OCI-LY7 (cell line): ENCODE measurements at regions not wholly inside any gene's neighbourhood (a gene's known extent, or its start where the extent isn't known, plus 50 kb on each side); places are given as distances from the start of the nearest gene placed in this dataset.

Experiments used
- BruUV-seq: library from RNA; stranded (reverse); fragments of 400-500 nt; replicated peaks from 2 replicates; lab custom pipeline; 2021; lab: Mats Ljungman, UMichigan
- CTCF ChIA-PET: fragments of 300-600 bp; sonication (Branson Sonifier 250); formaldehyde crosslinking; loops from one replicate; lab custom pipeline; 2022; ENCODE audit warnings: antibody characterized with exemption; ENCODE audit not compliant: unreplicated experiment; lab: Charles Lee
- POLR2A ChIA-PET: fragments of 300-600 bp; sonication (Branson Sonifier 250); formaldehyde crosslinking; loops from one replicate; lab custom pipeline; 2022; ENCODE audit warnings: antibody characterized with exemption; lab: Charles Lee
- DNase-seq: peaks from one replicate; pipeline ENCODE4 v3.0.0-alpha.2; 2015; ENCODE audit warnings: low spot score
- H2AFZ ChIP-seq: fragments of 200-600 bp; sonication (generic), shearing (Covaris generic); 2 replicates; pipeline ENCODE4 v1.6.1; 2014; ENCODE audit warnings: mild to moderate bottlenecking, antibody characterized with exemption, low read length, moderate library complexity
- H3K27ac ChIP-seq: fragments of 200-600 bp; sonication (generic); 2 replicates; pipeline ENCODE4 v1.5.1; 2014; ENCODE audit warnings: mixed run types, low read depth, mild to moderate bottlenecking, moderate library complexity, low read length, inconsistent platforms; ENCODE audit not compliant: poor library complexity, severe bottlenecking
- H3K36me3 ChIP-seq: fragments of 200-600 bp; sonication (generic); 2 replicates; pipeline ENCODE4 v1.6.1; 2014; ENCODE audit warnings: mild to moderate bottlenecking, antibody characterized with exemption, low read length, moderate library complexity, mixed read lengths; ENCODE audit not compliant: insufficient read depth
- H3K4me1 ChIP-seq: fragments of 200-600 bp; sonication (generic); 2 replicates; pipeline ENCODE4 v1.5.1; 2014; ENCODE audit warnings: mild to moderate bottlenecking, low read length; ENCODE audit not compliant: insufficient read depth, poor library complexity, severe bottlenecking
- H3K4me2 ChIP-seq: fragments of 200-600 bp; sonication (generic); 2 replicates; pipeline ENCODE4 v1.6.1; 2014; ENCODE audit warnings: mild to moderate bottlenecking, low read length
- H3K4me3 ChIP-seq: fragments of 200-600 bp; sonication (generic); 2 replicates; pipeline ENCODE4 v1.5.1; 2014; ENCODE audit warnings: mild to moderate bottlenecking, low read depth, low read length; ENCODE audit not compliant: poor library complexity, severe bottlenecking
- H3K79me2 ChIP-seq: fragments of 200-600 bp; sonication (generic); 2 replicates; pipeline ENCODE4 v1.6.1; 2016; ENCODE audit warnings: low read depth, mild to moderate bottlenecking, low read length, moderate library complexity, mixed read lengths; ENCODE audit not compliant: insufficient read depth
- H3K9me2 ChIP-seq: fragments of 200-600 bp; sonication (generic); 2 replicates; pipeline ENCODE4 v1.6.1; 2016; ENCODE audit warnings: mild to moderate bottlenecking, low read length, mixed read lengths; ENCODE audit not compliant: insufficient read depth
- H3K9me3 ChIP-seq: fragments of 200-600 bp; sonication (generic); 2 replicates; pipeline ENCODE4 v1.6.1; 2014; ENCODE audit warnings: mild to moderate bottlenecking, mixed run types, low read length, mixed read lengths
- H4K20me1 ChIP-seq: fragments of 200-600 bp; sonication (generic); 2 replicates; pipeline ENCODE4 v1.6.1; 2014; ENCODE audit warnings: mild to moderate bottlenecking, antibody characterized with exemption, low read length, moderate library complexity, mixed read lengths; ENCODE audit not compliant: insufficient read depth
- CTCF ChIP-seq: fragments of 200-600 bp; sonication (generic); conservative IDR thresholded peaks from 2 replicates; pipeline ENCODE4 v1.5.1; 2014; ENCODE audit warnings: mild to moderate bottlenecking, antibody characterized with exemption, low read length, moderate library complexity, mixed read lengths
- EZH2phosphoT487 ChIP-seq: fragments of 200-600 bp; sonication (generic); IDR thresholded peaks from 2 replicates; pipeline ENCODE4 v1.6.1; 2018; ENCODE audit warnings: low read depth, borderline replicate concordance, mild to moderate bottlenecking, mixed run types, antibody characterized with exemption, low read length, moderate library complexity, mixed read lengths
- intact Hi-C: fragments of 100-400 bp; cut with micrococcal nuclease; formaldehyde crosslinking; loops from one replicate; pipeline ENCODE4 v1.10.0; 2022; ENCODE audit not compliant: unreplicated experiment

- Histone ChIP-seq H3K4me2 (no peak overlapping the region), H3K27ac (no peak overlapping the region), H3K4me3 (no peak overlapping the region), H3K9me2 (no peaks in the 10 kb centered on the region), H3K4me1 (peaks cover 18% of the 10 kb centered on the region), H2AFZ (no peak overlapping the region), H3K36me3 (no peaks in the 10 kb centered on the region), H4K20me1 (no peaks in the 10 kb centered on the region), H3K9me3 (peaks cover 10% of the 10 kb centered on the region), H3K79me2 (no peaks in the 10 kb centered on the region)
- intact Hi-C loops = loop anchor here (5.0 kb wide), 1 partner anchor 303 kb away; no protein-coding TSS in a partner anchor
- POLR2A ChIA-PET = interaction anchor here (0.5 to 3.0 kb wide), 11 partner anchors 10 to 299 kb away, joined by 3 to 18 read pairs (median 4); no protein-coding TSS in a partner anchor
- DNase-seq = peak; percentile 45
- CTCF ChIA-PET = interaction anchor here (1.4 kb wide), 1 partner anchor 24 kb away, joined by 3 read pairs; no protein-coding TSS in a partner anchor
- BruUV-seq = no TSS peak
- TF ChIP-seq CTCF (peak; percentile 68), EZH2phosphoT487 (no peak)
Observed at GRCh38 chr6:19549109-19549508, 288.1 kb upstream of the ID4 start.

- peaks cover 18% of the 10 kb centered on the region for H3K4me1 ChIP-seq
- no peaks in the 10 kb centered on the region for H3K36me3 ChIP-seq
- intact Hi-C loops = no loop called here
- no peak for DNase-seq
- CTCF ChIA-PET = no interaction called here
- POLR2A ChIA-PET = interaction anchor here (0.6 to 3.0 kb wide), 9 partner anchors 10 to 252 kb away, joined by 3 to 18 read pairs (median 3); no protein-coding TSS in a partner anchor
- BruUV-seq = no TSS peak
- H3K9me3 ChIP-seq = peaks cover 10% of the 10 kb centered on the region
- H3K79me2 ChIP-seq = no peaks in the 10 kb centered on the region
- no peaks in the 10 kb centered on the region for H4K20me1 ChIP-seq
- H3K4me2 ChIP-seq = 0 out of 2 replicates have a peak overlapping the region, but pooled peaks have one; percentile 15
- no peak overlapping the region for H3K27ac ChIP-seq
- H2AFZ ChIP-seq = no peak overlapping the region
- TF ChIP-seq CTCF = no peak
- TF ChIP-seq EZH2phosphoT487 = no peak
- H3K4me3 ChIP-seq = no peak overlapping the region
- no peaks in the 10 kb centered on the region for H3K9me2 ChIP-seq
Observed at GRCh38 chr6:19550380-19550779, 286.8 kb upstream of the ID4 start.

- ChIA-PET POLR2A (interaction anchor here (0.6 to 1.5 kb wide), 4 partner anchors 17 to 286 kb away, joined by 3 to 4 read pairs (median 4); no protein-coding TSS in a partner anchor), CTCF (no interaction called here)
- Histone ChIP-seq H3K27ac (no peak overlapping the region), H3K36me3 (no peaks in the 10 kb centered on the region), H3K4me2 (no peak overlapping the region), H3K4me3 (no peak overlapping the region), H4K20me1 (no peaks in the 10 kb centered on the region), H3K9me3 (peaks cover 10% of the 10 kb centered on the region), H3K79me2 (no peaks in the 10 kb centered on the region), H3K4me1 (peaks cover 18% of the 10 kb centered on the region), H3K9me2 (no peaks in the 10 kb centered on the region), H2AFZ (no peak overlapping the region)
- no peak for DNase-seq
- BruUV-seq = no TSS peak
- TF ChIP-seq EZH2phosphoT487 (no peak), CTCF (no peak)
- intact Hi-C loops = no loop called here
Observed at GRCh38 chr6:19551611-19552010, 285.6 kb upstream of the ID4 start.
